Endodermal cell (in vitro differentiated cells): ENCODE measurements at regions not wholly inside any gene's neighbourhood (a gene's known extent, or its start where the extent isn't known, plus 50 kb on each side); places are given as distances from the start of the nearest gene placed in this dataset.
A peak's percentile ranks its signal among the peaks of the same experiment; 100 is the strongest.

Source experiments
- DNase-seq: peaks from one replicate; pipeline ENCODE4 v3.0.0-alpha.2; 2017
- H3K27ac ChIP-seq: 2 replicates; pipeline ENCODE4 v1.5.1; 2013; ENCODE audit warnings: mild to moderate bottlenecking, low read depth, low read length, moderate library complexity
- H3K27me3 ChIP-seq: 2 replicates; pipeline ENCODE4 v1.6.1; 2013; ENCODE audit warnings: mild to moderate bottlenecking, low read length, moderate library complexity; ENCODE audit not compliant: insufficient read depth, control insufficient read depth, poor library complexity, severe bottlenecking
- H3K36me3 ChIP-seq: 2 replicates; pipeline ENCODE4 v1.7.0; 2013; ENCODE audit warnings: mild to moderate bottlenecking, low read length, moderate library complexity; ENCODE audit not compliant: control insufficient read depth, insufficient read depth
- H3K4me1 ChIP-seq: one replicate; pipeline ENCODE4 v1.7.0; 2013; ENCODE audit warnings: low read length; ENCODE audit not compliant: control insufficient read depth, insufficient read depth
- H3K4me3 ChIP-seq: 2 replicates; pipeline ENCODE4 v1.5.1; 2013; ENCODE audit warnings: mild to moderate bottlenecking, low read length, moderate library complexity
- H3K9ac ChIP-seq: 2 replicates; pipeline ENCODE4 v1.6.1; 2013; ENCODE audit warnings: mild to moderate bottlenecking, low read length, moderate library complexity; ENCODE audit not compliant: poor library complexity, severe bottlenecking; ENCODE audit errors: extremely low read depth
- H3K9me3 ChIP-seq: 2 replicates; pipeline ENCODE4 v1.6.1; 2013; ENCODE audit warnings: mild to moderate bottlenecking, low read length, moderate library complexity; ENCODE audit not compliant: control insufficient read depth
- H3K27ac Mint-ChIP-seq: 2 replicates; pipeline ENCODE4 v1.8.0; 2020; ENCODE audit warnings: mixed read lengths
- H3K27me3 Mint-ChIP-seq: 2 replicates; pipeline ENCODE4 v1.8.0; 2021; ENCODE audit warnings: mild to moderate bottlenecking, mixed read lengths; ENCODE audit not compliant: insufficient read depth
- H3K36me3 Mint-ChIP-seq: 2 replicates; pipeline ENCODE4 v1.8.0; 2020; ENCODE audit warnings: low read depth, mixed read lengths
- H3K4me1 Mint-ChIP-seq: 2 replicates; pipeline ENCODE4 v1.8.0; 2020; ENCODE audit warnings: mixed read lengths
- H3K4me3 Mint-ChIP-seq: 2 replicates; pipeline ENCODE4 v1.8.0; 2020; ENCODE audit warnings: mild to moderate bottlenecking, moderate library complexity, mixed read lengths
- H3K9me3 Mint-ChIP-seq: 2 replicates; pipeline ENCODE4 v1.8.0; 2020; ENCODE audit warnings: mild to moderate bottlenecking, mixed read lengths
- whole genome bisulfite sequencing, 2 experiments: methylation state at CpG; one replicate each; pipeline versions ENCODE4 v1.1.5 to v1.1.7; 2013; ENCODE audit warnings: missing lambda C conversion rate in 2 of 2, mixed read lengths in 1 of 2; ENCODE audit not compliant: insufficient coverage in 1 of 2, insufficient read length in 1 of 2; 5-methylcytosine and 5-hydroxymethylcytosine counted together
- TF ChIP-seq, protein P1 (sequence below): fragments of 200-600 bp; sonication (generic); conservative IDR thresholded peaks from 2 replicates; pipeline ENCODE4 v1.5.0; 2021; ENCODE audit warnings: antibody characterized with exemption, mild to moderate bottlenecking

DNA sequence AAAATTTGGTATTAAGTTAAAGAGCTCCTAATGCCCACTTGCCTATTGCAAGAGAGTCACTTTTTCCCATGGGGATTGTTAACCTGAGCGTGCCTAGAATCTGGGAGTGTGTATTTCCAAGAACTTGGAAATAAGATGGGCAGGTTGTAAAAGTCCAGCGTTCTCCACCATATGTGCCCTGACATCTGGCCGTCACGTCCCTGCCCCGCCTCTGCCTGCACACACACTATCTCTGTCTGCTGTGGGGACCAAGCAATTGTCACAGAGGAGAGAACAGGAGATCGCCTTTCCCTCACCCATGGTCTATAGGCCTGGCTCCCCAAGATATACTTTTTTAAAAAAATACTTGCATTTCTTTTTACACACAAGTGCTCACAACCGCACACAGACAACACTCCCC is 396.5 kb upstream of the PFKP start:
- Mint-ChIP-seq H3K4me3 (no peak overlapping the region), H3K36me3 (no peaks in the 10 kb centered on the region), H3K4me1 (no peaks in the 10 kb centered on the region), H3K9me3 (peaks cover 7% of the 10 kb centered on the region), H3K27me3 (no peaks in the 10 kb centered on the region), H3K27ac (no peak overlapping the region)
- Histone ChIP-seq H3K27ac (no peak overlapping the region), H3K4me1 (no peaks in the 10 kb centered on the region), H3K36me3 (no peaks in the 10 kb centered on the region), H3K4me3 (no peak overlapping the region), H3K9me3 (peaks cover 8% of the 10 kb centered on the region), H3K27me3 (no peaks in the 10 kb centered on the region), H3K9ac (no peak overlapping the region)
- TF ChIP-seq, protein P1, sequence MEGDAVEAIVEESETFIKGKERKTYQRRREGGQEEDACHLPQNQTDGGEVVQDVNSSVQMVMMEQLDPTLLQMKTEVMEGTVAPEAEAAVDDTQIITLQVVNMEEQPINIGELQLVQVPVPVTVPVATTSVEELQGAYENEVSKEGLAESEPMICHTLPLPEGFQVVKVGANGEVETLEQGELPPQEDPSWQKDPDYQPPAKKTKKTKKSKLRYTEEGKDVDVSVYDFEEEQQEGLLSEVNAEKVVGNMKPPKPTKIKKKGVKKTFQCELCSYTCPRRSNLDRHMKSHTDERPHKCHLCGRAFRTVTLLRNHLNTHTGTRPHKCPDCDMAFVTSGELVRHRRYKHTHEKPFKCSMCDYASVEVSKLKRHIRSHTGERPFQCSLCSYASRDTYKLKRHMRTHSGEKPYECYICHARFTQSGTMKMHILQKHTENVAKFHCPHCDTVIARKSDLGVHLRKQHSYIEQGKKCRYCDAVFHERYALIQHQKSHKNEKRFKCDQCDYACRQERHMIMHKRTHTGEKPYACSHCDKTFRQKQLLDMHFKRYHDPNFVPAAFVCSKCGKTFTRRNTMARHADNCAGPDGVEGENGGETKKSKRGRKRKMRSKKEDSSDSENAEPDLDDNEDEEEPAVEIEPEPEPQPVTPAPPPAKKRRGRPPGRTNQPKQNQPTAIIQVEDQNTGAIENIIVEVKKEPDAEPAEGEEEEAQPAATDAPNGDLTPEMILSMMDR = no peak
- DNase-seq = no peak
- 94 to 98% methylated on average over 6 to 7 of the region's 7 CpGs for WGBS, 2 experiments

DNA sequence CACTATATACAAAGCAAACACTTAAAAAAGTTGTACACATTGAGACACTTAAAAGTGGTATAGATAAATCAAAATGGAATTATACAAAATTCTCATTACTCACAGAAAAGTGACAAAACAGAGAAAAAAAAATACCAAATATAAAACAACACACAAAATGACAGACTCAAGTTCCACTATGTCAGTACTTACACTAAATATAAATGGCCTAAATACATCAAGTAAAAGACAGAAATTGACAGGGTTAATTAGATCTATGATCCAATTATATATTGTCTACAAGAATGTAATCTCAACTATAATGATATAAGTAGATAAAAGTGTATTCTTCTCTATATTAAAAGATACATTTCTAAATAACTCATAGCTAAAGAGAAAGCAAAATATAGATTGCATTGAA is 401.6 kb upstream of the PFKP start:
- H3K27ac ChIP-seq = no peak overlapping the region
- H3K4me3 Mint-ChIP-seq = no peak overlapping the region
- no peaks in the 10 kb centered on the region for H3K36me3 Mint-ChIP-seq

DNA sequence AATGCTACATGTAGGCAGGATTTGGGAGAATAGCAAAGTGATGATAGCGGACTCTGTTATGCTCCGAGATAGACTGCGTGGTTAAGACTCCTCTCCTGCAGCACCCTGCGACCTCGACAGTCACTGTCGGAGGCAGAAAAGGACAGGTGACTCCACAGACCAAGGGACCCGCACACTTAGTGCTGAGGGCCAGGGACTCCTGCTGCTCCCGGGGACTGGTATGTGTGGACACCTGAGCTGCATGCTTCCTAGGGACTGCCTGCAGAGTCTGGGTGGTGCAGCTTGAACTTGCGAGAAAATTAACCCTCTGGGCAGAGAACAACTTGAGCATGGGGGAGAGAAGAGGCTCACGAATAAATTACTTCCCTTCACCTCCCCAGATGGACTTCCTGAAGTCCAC is 407.1 kb upstream of the PFKP start:
- H3K9me3 Mint-ChIP-seq = peaks cover 4% of the 10 kb centered on the region
- Histone ChIP-seq H3K4me3 (no peak overlapping the region), H3K9me3 (peaks cover 2% of the 10 kb centered on the region), H3K9ac (no peak overlapping the region), H3K4me1 (no peaks in the 10 kb centered on the region), H3K27me3 (no peaks in the 10 kb centered on the region), H3K36me3 (no peaks in the 10 kb centered on the region), H3K27ac (no peak overlapping the region)
- TF ChIP-seq, protein P1 = no peak
- DNase-seq = peak; percentile 62
- H3K36me3 Mint-ChIP-seq = no peaks in the 10 kb centered on the region
- H3K4me1 Mint-ChIP-seq = no peaks in the 10 kb centered on the region
- 85 to 96% methylated on average over 8 to 10 of the region's 10 CpGs for WGBS, 2 experiments
- no peak overlapping the region for H3K27ac Mint-ChIP-seq
- no peak overlapping the region for H3K4me3 Mint-ChIP-seq
- no peaks in the 10 kb centered on the region for H3K27me3 Mint-ChIP-seq

More for the DNA sequence above, 401.6 kb upstream of the PFKP start:
- Histone ChIP-seq H3K4me3 (no peak overlapping the region), H3K36me3 (no peaks in the 10 kb centered on the region), H3K9ac (no peak overlapping the region), H3K9me3 (peaks cover 15% of the 10 kb centered on the region), H3K27me3 (no peaks in the 10 kb centered on the region), H3K4me1 (no peaks in the 10 kb centered on the region)
- Mint-ChIP-seq H3K9me3 (peaks cover 13% of the 10 kb centered on the region), H3K27ac (no peak overlapping the region), H3K4me1 (no peaks in the 10 kb centered on the region), H3K27me3 (no peaks in the 10 kb centered on the region)
- TF ChIP-seq, protein P1 = no peak
- DNase-seq = no peak
